COR-L47 (cell line): ENCODE measurements at regions not wholly inside any gene's neighbourhood (a gene's known extent, or its start where the extent isn't known, plus 50 kb on each side); places are given as distances from the start of the nearest gene placed in this dataset.
"Not testable (repeated sequence)": the region's sequence is repeated elsewhere in the genome, so short reads cannot be mapped to it uniquely, and the experiment has no call there.

Experiments used
- DNase-seq: peaks from one replicate; lab custom pipeline; 2025; lab: John Stamatoyannopoulos, UW

GRCh38 chr3:80334534-80334933 lies 566.7 kb upstream of the ROBO1 start:
- DNase-seq: no peak

GRCh38 chr3:80331494-80332170 lies 563.8 kb upstream of the ROBO1 start:
- DNase-seq: no peak

GRCh38 chr3:80314541-80314940 lies 546.7 kb upstream of the ROBO1 start:
- DNase-seq: not testable (repeated sequence)

- DNase-seq: no peak
Observed at GRCh38 chr3:80308637-80309036, 540.8 kb upstream of the ROBO1 start.

- DNase-seq: no peak
Observed at GRCh38 chr3:80307844-80308243, 540.0 kb upstream of the ROBO1 start.

GRCh38 chr3:80297720-80298119 lies 529.9 kb upstream of the ROBO1 start:
- DNase-seq: no peak

- no peak for DNase-seq
Observed at GRCh38 chr3:80285388-80285787, 517.6 kb upstream of the ROBO1 start.

- no peak for DNase-seq
Observed at GRCh38 chr3:80283783-80284182, 516.0 kb upstream of the ROBO1 start.

- no peak for DNase-seq
Observed at GRCh38 chr3:80278056-80278455, 510.3 kb upstream of the ROBO1 start.

- no peak for DNase-seq
Observed at GRCh38 chr3:80275120-80275519, 507.3 kb upstream of the ROBO1 start.

GRCh38 chr3:80263260-80263659 lies 495.5 kb upstream of the ROBO1 start:
- no peak for DNase-seq

- no peak for DNase-seq
Observed at GRCh38 chr3:80261082-80261481, 493.3 kb upstream of the ROBO1 start.

GRCh38 chr3:80259736-80260135 lies 491.9 kb upstream of the ROBO1 start:
- no peak for DNase-seq

GRCh38 chr3:80252113-80252512 lies 484.3 kb upstream of the ROBO1 start:
- DNase-seq: no peak

GRCh38 chr3:80247766-80248165 lies 480.0 kb upstream of the ROBO1 start:
- no peak for DNase-seq

- no peak for DNase-seq
Observed at GRCh38 chr3:80244390-80244789, 476.6 kb upstream of the ROBO1 start.

GRCh38 chr3:80241791-80242190 lies 474.0 kb upstream of the ROBO1 start:
- DNase-seq: no peak

- no peak for DNase-seq
Observed at GRCh38 chr3:80239301-80239700, 471.5 kb upstream of the ROBO1 start.

GRCh38 chr3:80238606-80239005 lies 470.8 kb upstream of the ROBO1 start:
- DNase-seq: no peak

GRCh38 chr3:80238152-80238551 lies 470.4 kb upstream of the ROBO1 start:
- no peak for DNase-seq

GRCh38 chr3:80234706-80235105 lies 466.9 kb upstream of the ROBO1 start:
- no peak for DNase-seq

- no peak for DNase-seq
Observed at GRCh38 chr3:80233576-80233975, 465.8 kb upstream of the ROBO1 start.

GRCh38 chr3:80232760-80233159 lies 465.0 kb upstream of the ROBO1 start:
- DNase-seq: no peak

- DNase-seq: no peak
Observed at GRCh38 chr3:80230962-80231361, 463.2 kb upstream of the ROBO1 start.

- no peak for DNase-seq
Observed at GRCh38 chr3:80227216-80227615, 459.4 kb upstream of the ROBO1 start.
